Activated CD4-positive, alpha-beta T cell treated with anti-CD3 and anti-CD28 coated beads for 36 hours (primary cell): ENCODE measurements at regions not wholly inside any gene's neighbourhood (a gene's known extent, or its start where the extent isn't known, plus 50 kb on each side); places are given as distances from the start of the nearest gene placed in this dataset.

Experiments used
- ATAC-seq: fragments of 200-7000 bp; cut with Tn5 transposase; one replicate; pipeline ENCODE4 v1.10.0; 2021; ENCODE audit warnings: mild to moderate bottlenecking, moderate library complexity
- CTCF ChIA-PET: fragments of 350-600 bp; sonication (Branson Sonifier 250); formaldehyde crosslinking; loops from one replicate; lab custom pipeline; 2021; ENCODE audit warnings: antibody characterized with exemption; lab: Charles Lee
- POLR2A ChIA-PET: fragments of 350-600 bp; sonication (Branson Sonifier 250); formaldehyde crosslinking; loops from one replicate; lab custom pipeline; 2021; ENCODE audit warnings: antibody characterized with exemption, inconsistent platforms; lab: Charles Lee
- DNase-seq: peaks from one replicate; pipeline ENCODE4 v3.0.0-alpha.2; 2020
- H3K27ac Mint-ChIP-seq: one replicate; pipeline ENCODE4 v1.8.0; 2021; ENCODE audit warnings: mixed read lengths
- H3K27me3 Mint-ChIP-seq: one replicate; pipeline ENCODE4 v1.8.0; 2021; ENCODE audit warnings: mixed read lengths
- H3K36me3 Mint-ChIP-seq: one replicate; pipeline ENCODE4 v1.8.0; 2021; ENCODE audit warnings: low read depth, mixed read lengths
- H3K4me1 Mint-ChIP-seq: one replicate; pipeline ENCODE4 v1.8.0; 2021; ENCODE audit warnings: mixed read lengths
- H3K4me3 Mint-ChIP-seq: one replicate; pipeline ENCODE4 v1.8.0; 2021; ENCODE audit warnings: mild to moderate bottlenecking, moderate library complexity, mixed read lengths
- H3K9me3 Mint-ChIP-seq: one replicate; pipeline ENCODE4 v1.8.0; 2021; ENCODE audit warnings: low read depth, mixed read lengths
- intact Hi-C, 2 experiments: fragments of 100-400 bp; cut with DNase I in 1 of 2; cut with micrococcal nuclease in 1 of 2; formaldehyde crosslinking; loops; one replicate each; pipeline versions ENCODE4 v1.14.2 to v1.15.1; 2022 to 2024; cut with DNase I, micrococcal nuclease

GRCh38 chr1:30412241-30413110 lies 310.9 kb downstream of the MATN1 start:
- DNase-seq: peak; percentile 25
- POLR2A ChIA-PET: no interaction called here
- H3K36me3 Mint-ChIP-seq: no peaks in the 10 kb centered on the region

GRCh38 chr1:30411206-30411605 lies 312.2 kb downstream of the MATN1 start:
- no peaks in the 10 kb centered on the region for H3K36me3 Mint-ChIP-seq
- no peaks in the 10 kb centered on the region for H3K9me3 Mint-ChIP-seq
- H3K4me3 Mint-ChIP-seq: no peak overlapping the region
- no peak for DNase-seq
- peaks cover 11% of the 10 kb centered on the region for H3K27me3 Mint-ChIP-seq
- no peak overlapping the region for H3K27ac Mint-ChIP-seq
- intact Hi-C loops: loop anchor here in 1 of 2 experiments (5.0 kb wide), 1 partner anchor 296 kb away; no protein-coding TSS in a partner anchor
- ATAC-seq: no peak
- CTCF ChIA-PET: no interaction called here
- H3K4me1 Mint-ChIP-seq: no peaks in the 10 kb centered on the region
- POLR2A ChIA-PET: no interaction called here

More at GRCh38 chr1:30412241-30413110, 310.9 kb downstream of the MATN1 start:
- Mint-ChIP-seq H3K27me3 (peaks cover 12% of the 10 kb centered on the region), H3K4me1 (no peaks in the 10 kb centered on the region), H3K4me3 (no peak overlapping the region), H3K27ac (no peak overlapping the region), H3K9me3 (no peaks in the 10 kb centered on the region)
- ATAC-seq: peak; percentile 82
- CTCF ChIA-PET: no interaction called here
- intact Hi-C loops: loop anchor here in 1 of 2 experiments (5.0 kb wide), 1 partner anchor 295 kb away; no protein-coding TSS in a partner anchor

GRCh38 chr1:30410153-30410851 lies 313.1 kb downstream of the MATN1 start:
- ChIA-PET CTCF (no interaction called here), POLR2A (no interaction called here)
- no peaks in the 10 kb centered on the region for H3K9me3 Mint-ChIP-seq
- DNase-seq: no peak
- no peaks in the 10 kb centered on the region for H3K4me1 Mint-ChIP-seq
- H3K27ac Mint-ChIP-seq: no peak overlapping the region
- H3K36me3 Mint-ChIP-seq: no peaks in the 10 kb centered on the region
- H3K27me3 Mint-ChIP-seq: peaks cover 11% of the 10 kb centered on the region
- intact Hi-C loops: loop anchor here in 1 of 2 experiments (5.0 kb wide), 1 partner anchor 297 kb away; no protein-coding TSS in a partner anchor
- ATAC-seq: no peak
- H3K4me3 Mint-ChIP-seq: no peak overlapping the region

GRCh38 chr1:30409476-30410152 lies 313.8 kb downstream of the MATN1 start:
- H3K36me3 Mint-ChIP-seq: no peaks in the 10 kb centered on the region
- no peak for DNase-seq
- no peak overlapping the region for H3K4me3 Mint-ChIP-seq
- H3K27ac Mint-ChIP-seq: no peak overlapping the region
- no peaks in the 10 kb centered on the region for H3K4me1 Mint-ChIP-seq
- no peak for ATAC-seq
- CTCF ChIA-PET: interaction anchor here (0.6 kb wide), 2 partner anchors 32 to 326 kb away, joined by 3 read pairs; no protein-coding TSS in a partner anchor
- POLR2A ChIA-PET: no interaction called here
- H3K27me3 Mint-ChIP-seq: peaks cover 11% of the 10 kb centered on the region
- no peaks in the 10 kb centered on the region for H3K9me3 Mint-ChIP-seq
- intact Hi-C loops: loop anchor here in 1 of 2 experiments (5.0 kb wide), 1 partner anchor 298 kb away; no protein-coding TSS in a partner anchor

- intact Hi-C loops: no loop called here
- CTCF ChIA-PET: interaction anchor here (1.0 kb wide), 1 partner anchor 27 kb away, joined by 3 read pairs; no protein-coding TSS in a partner anchor
These were observed 315.4 kb downstream of the MATN1 start for GRCh38 chr1:30407865-30408580.

GRCh38 chr1:30406996-30407864 lies 316.2 kb downstream of the MATN1 start:
- Mint-ChIP-seq H3K27ac (no peak overlapping the region), H3K9me3 (no peaks in the 10 kb centered on the region), H3K4me1 (no peaks in the 10 kb centered on the region), H3K36me3 (no peaks in the 10 kb centered on the region), H3K4me3 (no peak overlapping the region), H3K27me3 (peaks cover 11% of the 10 kb centered on the region)
- DNase-seq: no peak
- intact Hi-C loops: no loop called here
- CTCF ChIA-PET: no interaction called here
- POLR2A ChIA-PET: no interaction called here
- no peak for ATAC-seq

More at GRCh38 chr1:30407865-30408580, 315.4 kb downstream of the MATN1 start:
- no peaks in the 10 kb centered on the region for H3K4me1 Mint-ChIP-seq
- no peaks in the 10 kb centered on the region for H3K9me3 Mint-ChIP-seq
- no peak overlapping the region for H3K27ac Mint-ChIP-seq
- peaks cover 11% of the 10 kb centered on the region for H3K27me3 Mint-ChIP-seq
- H3K36me3 Mint-ChIP-seq: no peaks in the 10 kb centered on the region
- POLR2A ChIA-PET: no interaction called here
- ATAC-seq: no peak
- DNase-seq: no peak
- no peak overlapping the region for H3K4me3 Mint-ChIP-seq

GRCh38 chr1:30405631-30406212 lies 317.7 kb downstream of the MATN1 start:
- H3K4me1 Mint-ChIP-seq: no peaks in the 10 kb centered on the region
- peaks cover 10% of the 10 kb centered on the region for H3K27me3 Mint-ChIP-seq
- intact Hi-C loops: no loop called here
- H3K27ac Mint-ChIP-seq: no peak overlapping the region
- POLR2A ChIA-PET: no interaction called here
- ATAC-seq (no peak), DNase-seq (no peak)
- no peaks in the 10 kb centered on the region for H3K9me3 Mint-ChIP-seq
- H3K4me3 Mint-ChIP-seq: no peak overlapping the region
- CTCF ChIA-PET: no interaction called here
- H3K36me3 Mint-ChIP-seq: no peaks in the 10 kb centered on the region

- Mint-ChIP-seq H3K4me1 (no peaks in the 10 kb centered on the region), H3K27ac (no peak overlapping the region), H3K4me3 (no peak overlapping the region), H3K27me3 (peaks cover 9% of the 10 kb centered on the region), H3K36me3 (no peaks in the 10 kb centered on the region), H3K9me3 (no peaks in the 10 kb centered on the region)
- CTCF ChIA-PET: no interaction called here
- intact Hi-C loops: no loop called here
- ATAC-seq (no peak), DNase-seq (no peak)
- POLR2A ChIA-PET: no interaction called here
These were observed 318.3 kb downstream of the MATN1 start for GRCh38 chr1:30405081-30405480.

GRCh38 chr1:30404341-30404740 lies 319.0 kb downstream of the MATN1 start:
- no peaks in the 10 kb centered on the region for H3K9me3 Mint-ChIP-seq
- ChIA-PET POLR2A (no interaction called here), CTCF (no interaction called here)
- intact Hi-C loops: no loop called here
- no peak overlapping the region for H3K4me3 Mint-ChIP-seq
- H3K27ac Mint-ChIP-seq: no peak overlapping the region
- ATAC-seq (no peak), DNase-seq (no peak)
- H3K27me3 Mint-ChIP-seq: peaks cover 6% of the 10 kb centered on the region
- no peaks in the 10 kb centered on the region for H3K4me1 Mint-ChIP-seq
- H3K36me3 Mint-ChIP-seq: no peaks in the 10 kb centered on the region

GRCh38 chr1:30403726-30404125 lies 319.7 kb downstream of the MATN1 start:
- no peaks in the 10 kb centered on the region for H3K36me3 Mint-ChIP-seq
- H3K4me1 Mint-ChIP-seq: no peaks in the 10 kb centered on the region
- DNase-seq (no peak), ATAC-seq (no peak)
- POLR2A ChIA-PET: no interaction called here
- H3K4me3 Mint-ChIP-seq: no peak overlapping the region
- intact Hi-C loops: no loop called here
- H3K27ac Mint-ChIP-seq: no peak overlapping the region
- peaks cover 2% of the 10 kb centered on the region for H3K27me3 Mint-ChIP-seq
- CTCF ChIA-PET: no interaction called here
- H3K9me3 Mint-ChIP-seq: no peaks in the 10 kb centered on the region
